BE2C (cell line): ENCODE measurements at regions not wholly inside any gene's neighbourhood (a gene's known extent, or its start where the extent isn't known, plus 50 kb on each side); places are given as distances from the start of the nearest gene placed in this dataset.

Experiments
- DNase-seq: peaks from one replicate; pipeline ENCODE4 v3.0.0-alpha.2; 2020
- H3K27me3 ChIP-seq: fragments of 250-450 bp; sonication (Bioruptor Pico); 2 replicates; pipeline ENCODE4 v1.5.1; 2020; ENCODE audit warnings: mild to moderate bottlenecking
- H3K36me3 ChIP-seq: fragments of 250-450 bp; sonication (Bioruptor Pico); 2 replicates; pipeline ENCODE4 v1.5.1; 2020; ENCODE audit warnings: mild to moderate bottlenecking
- H3K4me1 ChIP-seq: fragments of 250-450 bp; sonication (Bioruptor Pico); 2 replicates; pipeline ENCODE4 v1.5.1; 2020
- H3K4me3 ChIP-seq: 2 replicates; pipeline ENCODE4 v1.5.1; 2011; ENCODE audit warnings: low read depth, low read length
- H3K9me3 ChIP-seq: fragments of 250-450 bp; sonication (Bioruptor Pico); 2 replicates; pipeline ENCODE4 v1.5.1; 2020
- TF ChIP-seq, protein P1 (sequence below): IDR thresholded peaks from 2 replicates; pipeline ENCODE4 v1.5.1; 2012; ENCODE audit warnings: mild to moderate bottlenecking, low read depth, low read length

DNA sequence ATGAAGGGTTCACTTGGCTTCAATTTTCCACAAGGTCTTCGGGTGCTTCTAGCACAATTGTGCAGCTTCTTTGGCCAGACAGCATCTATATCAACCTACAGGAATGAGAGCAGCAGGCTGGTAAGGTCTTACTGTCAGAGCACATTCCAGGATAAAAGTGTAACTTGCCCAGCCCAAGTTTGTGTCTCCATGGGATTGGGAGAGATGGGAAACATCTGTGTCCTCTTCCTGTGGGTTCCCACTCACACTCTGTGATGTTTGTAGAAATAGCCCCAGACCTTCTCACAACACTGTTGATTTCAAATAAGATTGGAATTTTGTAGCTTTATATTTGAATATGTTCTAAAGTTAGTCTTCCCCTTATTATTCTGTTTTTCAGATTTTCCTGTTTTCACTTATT, 83.4 kb upstream of the RGS17 start:
- H3K4me3 ChIP-seq: no peak overlapping the region
- DNase-seq: no peak
- no peaks in the 10 kb centered on the region for H3K4me1 ChIP-seq
- TF ChIP-seq, protein P1, sequence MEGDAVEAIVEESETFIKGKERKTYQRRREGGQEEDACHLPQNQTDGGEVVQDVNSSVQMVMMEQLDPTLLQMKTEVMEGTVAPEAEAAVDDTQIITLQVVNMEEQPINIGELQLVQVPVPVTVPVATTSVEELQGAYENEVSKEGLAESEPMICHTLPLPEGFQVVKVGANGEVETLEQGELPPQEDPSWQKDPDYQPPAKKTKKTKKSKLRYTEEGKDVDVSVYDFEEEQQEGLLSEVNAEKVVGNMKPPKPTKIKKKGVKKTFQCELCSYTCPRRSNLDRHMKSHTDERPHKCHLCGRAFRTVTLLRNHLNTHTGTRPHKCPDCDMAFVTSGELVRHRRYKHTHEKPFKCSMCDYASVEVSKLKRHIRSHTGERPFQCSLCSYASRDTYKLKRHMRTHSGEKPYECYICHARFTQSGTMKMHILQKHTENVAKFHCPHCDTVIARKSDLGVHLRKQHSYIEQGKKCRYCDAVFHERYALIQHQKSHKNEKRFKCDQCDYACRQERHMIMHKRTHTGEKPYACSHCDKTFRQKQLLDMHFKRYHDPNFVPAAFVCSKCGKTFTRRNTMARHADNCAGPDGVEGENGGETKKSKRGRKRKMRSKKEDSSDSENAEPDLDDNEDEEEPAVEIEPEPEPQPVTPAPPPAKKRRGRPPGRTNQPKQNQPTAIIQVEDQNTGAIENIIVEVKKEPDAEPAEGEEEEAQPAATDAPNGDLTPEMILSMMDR: no peak
- no peaks in the 10 kb centered on the region for H3K27me3 ChIP-seq
- H3K36me3 ChIP-seq: no peaks in the 10 kb centered on the region
- no peaks in the 10 kb centered on the region for H3K9me3 ChIP-seq

GRCh38 chr6:153210083-153210482, 79.0 kb upstream of the RGS17 start:
- no peaks in the 10 kb centered on the region for H3K27me3 ChIP-seq
- TF ChIP-seq, protein P1: no peak
- no peaks in the 10 kb centered on the region for H3K9me3 ChIP-seq
- H3K36me3 ChIP-seq: no peaks in the 10 kb centered on the region
- H3K4me3 ChIP-seq: no peak overlapping the region
- DNase-seq: no peak
- no peaks in the 10 kb centered on the region for H3K4me1 ChIP-seq

GRCh38 chr6:153208706-153209105, 77.6 kb upstream of the RGS17 start:
- Histone ChIP-seq H3K27me3 (no peaks in the 10 kb centered on the region), H3K9me3 (no peaks in the 10 kb centered on the region), H3K4me1 (no peaks in the 10 kb centered on the region), H3K4me3 (no peak overlapping the region), H3K36me3 (no peaks in the 10 kb centered on the region)
- TF ChIP-seq, protein P1: no peak
- no peak for DNase-seq

GRCh38 chr6:153207617-153208016, 76.5 kb upstream of the RGS17 start:
- H3K4me1 ChIP-seq: no peaks in the 10 kb centered on the region
- no peaks in the 10 kb centered on the region for H3K36me3 ChIP-seq
- TF ChIP-seq, protein P1: no peak
- H3K4me3 ChIP-seq: no peak overlapping the region
- no peak for DNase-seq
- no peaks in the 10 kb centered on the region for H3K27me3 ChIP-seq
- no peaks in the 10 kb centered on the region for H3K9me3 ChIP-seq

DNA sequence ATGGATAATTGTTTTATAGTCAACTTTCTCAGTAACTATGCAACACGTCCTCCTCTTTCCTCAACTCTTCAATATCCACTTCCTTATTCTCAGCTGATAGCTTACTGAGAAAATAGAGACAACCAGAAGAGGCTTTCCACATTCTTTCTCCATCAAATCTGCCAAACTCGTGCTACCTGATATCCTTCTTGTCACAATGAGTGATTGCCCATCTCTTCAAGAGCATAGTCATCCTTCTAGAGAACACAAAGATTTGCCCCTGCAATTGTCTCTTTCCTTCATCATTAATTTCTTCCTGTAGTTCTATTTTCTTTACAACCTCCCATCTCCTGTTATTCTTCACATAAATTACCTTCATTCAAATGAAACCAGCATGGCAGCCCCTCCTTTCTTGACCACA, 75.9 kb upstream of the RGS17 start:
- DNase-seq: no peak
- TF ChIP-seq, protein P1: no peak
- H3K4me1 ChIP-seq: no peaks in the 10 kb centered on the region
- no peaks in the 10 kb centered on the region for H3K9me3 ChIP-seq
- H3K4me3 ChIP-seq: no peak overlapping the region
- no peaks in the 10 kb centered on the region for H3K36me3 ChIP-seq
- H3K27me3 ChIP-seq: no peaks in the 10 kb centered on the region

DNA sequence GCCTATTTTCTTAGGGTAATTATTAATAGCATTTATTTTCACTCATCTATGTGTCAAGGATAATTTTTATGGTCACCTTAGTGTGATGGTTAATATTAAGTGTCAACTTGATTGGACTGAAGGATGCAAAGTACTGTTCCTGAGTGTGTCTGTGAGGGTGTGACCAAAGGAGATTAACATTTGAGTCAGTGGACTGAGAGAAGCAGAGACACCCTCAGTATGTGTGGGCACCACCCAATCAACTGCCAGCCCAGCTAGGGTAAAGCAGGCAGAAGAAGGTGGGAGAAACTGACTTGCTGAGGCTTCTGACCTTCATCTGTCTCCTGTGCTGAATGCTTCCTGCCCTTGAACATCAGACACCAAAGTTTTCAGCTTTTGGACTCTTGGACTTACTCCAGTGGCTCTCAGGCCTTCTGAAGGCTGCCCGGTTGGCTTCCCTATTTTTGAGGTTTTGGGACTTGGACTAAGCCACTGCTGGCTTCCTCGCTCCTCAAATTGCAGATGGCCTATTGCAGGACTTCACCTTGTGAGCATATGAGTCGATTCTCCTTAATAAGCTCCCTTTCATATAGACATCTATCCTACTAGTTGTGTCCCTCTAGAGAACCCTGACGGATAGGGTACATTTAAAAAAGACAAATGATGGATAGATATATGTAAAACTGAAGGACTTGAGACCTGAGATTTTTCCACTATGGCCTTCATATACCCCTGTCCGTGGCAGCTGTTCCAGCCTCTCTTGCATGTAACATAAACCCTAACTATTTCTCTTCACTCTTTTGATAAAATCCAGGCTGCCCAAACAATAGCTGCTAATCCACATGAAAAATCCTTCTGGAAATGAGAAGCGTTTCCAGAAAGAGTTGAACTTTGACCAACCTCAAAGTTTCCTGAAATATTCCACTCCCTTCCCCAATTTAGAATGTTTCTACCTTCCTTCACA, 62.1 kb upstream of the RGS17 start:
- Histone ChIP-seq H3K4me1 (no peaks in the 10 kb centered on the region), H3K36me3 (no peaks in the 10 kb centered on the region), H3K9me3 (no peaks in the 10 kb centered on the region), H3K4me3 (no peak overlapping the region), H3K27me3 (no peaks in the 10 kb centered on the region)
- no peak for DNase-seq
- TF ChIP-seq, protein P1: no peak
